ENCODE measurements at regions not wholly inside any gene's neighbourhood (a gene's known extent, or its start where the extent isn't known, plus 50 kb on each side); places are given as distances from the start of the nearest gene placed in this dataset.

GRCh38 chr6:4008324-4009047, 70.5 kb downstream of the FAM217A start (continued):
- TF ChIP-seq RBM17 (IDR thresholded peaks at IDR 0.05; ENCODE audit: borderline replicate concordance, low read depth, low read length) (no peak), HDAC6 (IDR thresholded peaks at IDR 0.05; ENCODE audit: low read depth, low read length) (no peak), HES1 (IDR thresholded peaks at IDR 0.05; ENCODE audit: low read depth) (no peak), MTF1 (CRISPR knock-in tag; IDR thresholded peaks at IDR 0.05; ENCODE audit: borderline replicate concordance) (no peak), THRB (CRISPR knock-in tag; conservative IDR thresholded peaks at IDR 0.05) (0 out of 2 replicates have a peak, but pooled peaks have one; percentile 33), TEAD4 (IDR thresholded peaks at IDR 0.05; ENCODE audit: low read length) (no peak), TEAD4 (CRISPR knock-in tag; IDR thresholded peaks at IDR 0.05; ENCODE audit: borderline replicate concordance) (no peak), PTRF (tag; IDR thresholded peaks at IDR 0.05) (no peak), ZNF232 (CRISPR knock-in tag; IDR thresholded peaks at IDR 0.05) (no peak), HDAC1 (IDR thresholded peaks at IDR 0.05) (no peak), NFYB (IDR thresholded peaks at IDR 0.05; ENCODE audit: extremely low read depth, insufficient read length) (no peak), E2F3 (CRISPR knock-in tag; IDR thresholded peaks at IDR 0.05) (no peak), ELK3 (CRISPR knock-in tag; IDR thresholded peaks at IDR 0.05) (no peak), ZNF695 (CRISPR knock-in tag; IDR thresholded peaks at IDR 0.05) (no peak), ESRRA (IDR thresholded peaks at IDR 0.05; ENCODE audit: borderline replicate concordance, low read depth) (peak; percentile 76), REST (IDR thresholded peaks at IDR 0.05; ENCODE audit: borderline replicate concordance) (peak; percentile 44; the same call in 1 of the 2 replicates), REST (CRISPR knock-in tag; IDR thresholded peaks at IDR 0.05; ENCODE audit: low read depth) (no peak), L3MBTL2 (IDR thresholded peaks at IDR 0.05) (no peak)
